PFSK-1 (cell line): ENCODE measurements at regions not wholly inside any gene's neighbourhood (a gene's known extent, or its start where the extent isn't known, plus 50 kb on each side); places are given as distances from the start of the nearest gene placed in this dataset.

Experiments
- FOXP2 ChIP-seq: optimal IDR thresholded peaks from 2 replicates; pipeline ENCODE3; 2011; ENCODE audit warnings: borderline replicate concordance, control low read depth, inconsistent platforms; ENCODE audit not compliant: insufficient read depth; ENCODE audit errors: extremely low read length, extremely low read depth
- POLR2AphosphoS5 ChIP-seq: IDR thresholded peaks from 2 replicates; pipeline ENCODE4 v1.6.1; 2012; ENCODE audit warnings: low read depth, mild to moderate bottlenecking, control low read depth, low read length, moderate library complexity
- REST ChIP-seq, 2 experiments: IDR thresholded peaks; 2 replicates each; pipeline versions ENCODE4 v1.6.1 to v1.8.0; 2011 to 2012; ENCODE audit warnings: low read depth in 2 of 2, low read length in 2 of 2, control low read depth in 1 of 2, inconsistent platforms in 1 of 2, mild to moderate bottlenecking in 1 of 2, moderate library complexity in 1 of 2; ENCODE audit not compliant: insufficient read depth in 1 of 2
- SIN3A ChIP-seq: IDR thresholded peaks from 2 replicates; pipeline ENCODE4 v1.6.1; 2012; ENCODE audit warnings: mild to moderate bottlenecking, low read length, moderate library complexity, borderline replicate concordance; ENCODE audit not compliant: insufficient read depth
- TAF1 ChIP-seq: IDR thresholded peaks from 2 replicates; pipeline ENCODE4 v1.6.1; 2012; ENCODE audit warnings: low read length, control low read depth, borderline replicate concordance; ENCODE audit not compliant: insufficient read depth

- no peak for TF ChIP-seq REST (IDR thresholded peaks at IDR 0.05; ENCODE audit: insufficient read depth in 1 of 2, low read depth in 2 of 2, low read length in 2 of 2)
- no peak for TF ChIP-seq SIN3A
- TF ChIP-seq FOXP2 = no peak
- TF ChIP-seq POLR2AphosphoS5 = no peak
- no peak for TF ChIP-seq TAF1
These were observed 479.6 kb upstream of the KLF4 start for GRCh38 chr9:107969141-107969540.

- TF ChIP-seq TAF1 (no peak), REST (IDR thresholded peaks at IDR 0.05; ENCODE audit: insufficient read depth in 1 of 2, low read depth in 2 of 2, low read length in 2 of 2) (no peak), FOXP2 (no peak), SIN3A (no peak), POLR2AphosphoS5 (no peak)
These were observed 473.7 kb upstream of the KLF4 start for GRCh38 chr9:107963246-107963645.

- no peak for TF ChIP-seq FOXP2
- no peak for TF ChIP-seq SIN3A
- TF ChIP-seq POLR2AphosphoS5 = no peak
- TF ChIP-seq TAF1 = no peak
- no peak for TF ChIP-seq REST (IDR thresholded peaks at IDR 0.05; ENCODE audit: insufficient read depth in 1 of 2, low read depth in 2 of 2, low read length in 2 of 2)
These were observed 471.3 kb upstream of the KLF4 start for GRCh38 chr9:107960916-107961315.

- no peak for TF ChIP-seq REST (IDR thresholded peaks at IDR 0.05; ENCODE audit: insufficient read depth in 1 of 2, low read depth in 2 of 2, low read length in 2 of 2)
- no peak for TF ChIP-seq TAF1
- TF ChIP-seq FOXP2 = no peak
- no peak for TF ChIP-seq POLR2AphosphoS5
- no peak for TF ChIP-seq SIN3A
These were observed 464.7 kb upstream of the KLF4 start for GRCh38 chr9:107954312-107954711.

GRCh38 chr9:107953556-107954125 lies 464.1 kb upstream of the KLF4 start:
- TF ChIP-seq TAF1 (no peak), REST (IDR thresholded peaks at IDR 0.05; ENCODE audit: insufficient read depth in 1 of 2, low read depth in 2 of 2, low read length in 2 of 2) (no peak), SIN3A (no peak), POLR2AphosphoS5 (no peak), FOXP2 (no peak)
